ENCODE measurements at regions not wholly inside any gene's neighbourhood (a gene's known extent, or its start where the extent isn't known, plus 50 kb on each side); places are given as distances from the start of the nearest gene placed in this dataset.

- no peak for DNase-seq
Measured at GRCh38 chr3:113142476-113142875, 68.9 kb upstream of the BOC start.

GRCh38 chr3:113143353-113143752, 68.0 kb upstream of the BOC start:
- DNase-seq = no peak

- no peak for DNase-seq
Measured at GRCh38 chr3:113147681-113148261, 63.6 kb upstream of the BOC start.

GRCh38 chr3:113148284-113148683, 63.1 kb upstream of the BOC start:
- no peak for DNase-seq

DNA sequence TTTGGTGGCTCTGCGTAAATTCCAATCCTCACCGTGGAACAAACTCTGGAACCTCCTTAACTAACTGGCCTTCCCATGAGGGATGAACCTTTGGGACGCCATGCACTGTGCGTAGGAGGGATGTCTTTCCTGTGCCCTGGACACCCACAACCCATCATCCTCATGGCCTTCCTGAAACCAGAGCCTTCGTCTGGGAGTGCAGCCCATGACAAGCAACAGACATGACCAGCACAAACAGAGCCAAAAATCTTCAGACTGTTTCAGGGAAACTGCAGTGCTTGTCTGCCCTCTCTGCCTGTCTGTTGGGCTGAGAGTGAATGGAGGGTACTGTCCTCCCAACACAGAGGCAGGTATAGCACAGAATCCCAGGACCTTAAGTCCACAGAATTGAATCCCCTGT, 61.1 kb upstream of the BOC start:
- no peak for DNase-seq

DNA sequence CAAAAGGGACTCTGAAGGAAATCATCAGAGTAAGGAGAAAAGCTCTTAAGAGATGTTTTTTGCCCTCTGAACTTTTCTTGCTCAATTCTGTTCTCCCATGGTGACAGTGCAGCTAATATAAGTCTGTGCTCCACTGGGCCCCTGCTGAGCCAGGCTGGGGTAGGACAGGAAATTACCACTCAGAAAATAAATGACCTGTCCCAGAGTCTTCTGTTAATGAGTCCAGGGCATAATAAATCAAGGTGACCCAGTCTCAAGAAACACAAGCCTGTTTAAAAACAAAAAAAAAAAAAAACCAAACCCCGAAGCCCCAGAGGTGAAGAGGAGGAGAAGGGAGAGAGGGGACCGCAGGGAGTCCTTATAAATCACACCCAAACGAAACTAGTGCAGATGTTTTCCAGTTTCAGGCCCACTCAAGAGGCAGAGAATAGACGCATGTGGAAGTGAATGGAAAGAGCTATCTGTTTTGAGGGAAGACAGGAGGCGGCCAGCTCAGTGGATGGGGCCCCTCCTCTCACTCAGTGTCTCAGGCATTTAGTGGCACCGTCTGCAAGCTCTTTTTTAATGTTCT, 59.8 kb upstream of the BOC start:
- no peak for DNase-seq

- DNase-seq = no peak
Measured at GRCh38 chr3:113152849-113153248, 58.5 kb upstream of the BOC start.

DNA sequence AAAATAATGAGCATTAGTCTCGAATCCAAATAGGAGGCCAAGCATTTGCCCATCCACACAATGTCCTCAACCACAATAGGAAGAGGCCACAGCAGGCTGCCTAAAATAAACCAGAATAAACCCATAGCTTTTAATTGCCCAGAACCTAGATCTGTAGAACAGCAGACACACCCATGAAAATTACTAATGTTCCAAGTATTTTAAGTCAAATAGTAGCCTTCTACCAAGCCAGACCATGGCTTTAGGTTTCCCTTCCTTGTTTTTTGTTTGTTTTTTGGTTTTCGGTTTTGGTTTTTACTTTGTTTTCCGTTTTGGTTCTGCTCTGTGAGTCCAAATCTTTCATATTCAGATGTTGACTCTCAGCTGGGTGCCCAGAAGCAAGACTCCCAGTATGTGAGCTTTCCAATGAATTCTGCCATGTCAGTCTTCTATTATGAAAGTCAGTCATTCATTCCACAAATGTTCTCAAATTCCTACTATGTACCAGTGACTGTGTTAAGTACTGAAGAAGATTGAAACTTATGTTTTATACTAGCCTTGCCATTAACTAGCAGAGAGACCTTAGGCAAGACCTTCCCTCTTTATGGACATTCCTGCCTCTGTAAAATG, 57.8 kb upstream of the BOC start:
- no peak for DNase-seq

GRCh38 chr3:113156816-113157333, 54.5 kb upstream of the BOC start:
- no peak for DNase-seq

DNA sequence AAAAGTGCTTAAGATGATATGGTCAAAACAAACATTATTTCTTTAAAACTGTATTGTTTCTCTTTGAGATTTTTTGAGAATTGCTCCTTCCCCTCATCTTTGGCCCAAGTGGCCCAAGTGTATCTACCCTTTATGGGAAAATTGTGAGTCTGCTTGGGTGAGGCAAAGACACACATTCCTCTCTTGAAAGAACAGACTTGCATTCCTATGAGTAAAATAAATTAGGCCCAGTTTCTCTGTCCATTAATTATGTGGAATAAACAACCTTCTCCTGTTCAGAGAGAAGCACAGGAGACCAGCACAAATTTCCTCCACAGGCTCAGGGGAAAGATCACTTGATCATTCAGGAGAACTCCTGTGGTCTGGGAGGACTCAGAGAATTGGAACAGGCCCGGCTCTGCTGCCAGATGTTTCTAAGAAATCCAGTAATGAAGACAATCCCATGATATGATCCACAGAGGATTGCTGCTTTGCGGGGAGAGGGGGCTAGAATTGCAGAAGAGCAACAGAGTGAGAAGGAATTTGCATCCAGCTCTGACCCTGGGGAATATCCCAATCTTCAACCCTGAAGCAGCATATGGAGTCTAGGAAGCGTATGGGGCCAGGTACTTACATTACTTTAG, 53.8 kb upstream of the BOC start:
- DNase-seq = no peak

DNA sequence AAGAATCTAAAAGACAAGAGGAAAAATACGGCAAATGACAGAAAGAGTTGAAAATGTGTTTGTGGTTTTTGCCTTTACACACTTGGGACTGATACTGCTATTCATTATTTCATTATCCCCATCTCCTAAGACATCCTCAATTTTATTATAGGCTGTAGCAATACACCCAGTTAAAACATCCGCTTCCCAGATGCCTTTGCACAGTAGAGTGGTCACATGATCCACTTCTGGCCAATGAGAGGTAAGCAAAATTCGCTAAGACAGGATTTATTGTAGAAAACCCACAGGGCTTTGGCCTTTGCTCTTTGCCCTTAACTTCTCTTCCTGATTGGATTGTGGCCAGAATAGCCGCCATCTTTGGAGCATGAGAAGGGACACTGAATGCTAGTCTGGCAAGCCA, 53.2 kb upstream of the BOC start:
- DNase-seq = no peak
